Lung (tissue), 11 donors: ENCODE measurements at regions not wholly inside any gene's neighbourhood (a gene's known extent, or its start where the extent isn't known, plus 50 kb on each side); places are given as distances from the start of the nearest gene placed in this dataset.

Source experiments
- ATAC-seq: fragments of 200-7000 bp; cut with Tn5 transposase; one replicate; pipeline ENCODE4 v1.9.1; 2020; ENCODE audit warnings: moderate number of reproducible peaks; ENCODE audit not compliant: insufficient read depth, low FRiP score
- DNase-seq, 3 donors: peaks; one replicate each; pipeline ENCODE4 v3.0.0-alpha.2; 2013 to 2017
- H3K27ac ChIP-seq, 2 donors: one replicate each; pipeline ENCODE4 v1.5.1; 2013; ENCODE audit warnings: mild to moderate bottlenecking in 2 of 2, moderate library complexity in 2 of 2, control low read depth in 1 of 2, inconsistent platforms in 1 of 2, low read depth in 1 of 2, low read length in 1 of 2
- H3K27me3 ChIP-seq, 3 donors: one replicate each; pipeline ENCODE4 v1.5.1; 2013; ENCODE audit warnings: low read length in 2 of 3; ENCODE audit not compliant: control insufficient read depth in 3 of 3, insufficient read depth in 3 of 3
- H3K36me3 ChIP-seq, 4 donors: one replicate each; pipeline ENCODE4 v1.5.1; 2013; ENCODE audit warnings: low read length in 4 of 4, mild to moderate bottlenecking in 1 of 4, moderate library complexity in 1 of 4; ENCODE audit not compliant: control insufficient read depth in 4 of 4, insufficient read depth in 4 of 4
- H3K4me1 ChIP-seq, 5 donors: one replicate each; pipeline ENCODE4 v1.5.1; 2013; ENCODE audit warnings: low read length in 5 of 5, mild to moderate bottlenecking in 2 of 5, moderate library complexity in 1 of 5; ENCODE audit not compliant: control insufficient read depth in 5 of 5, insufficient read depth in 5 of 5
- H3K4me3 ChIP-seq: one replicate; pipeline ENCODE4 v1.5.1; 2013; ENCODE audit warnings: mild to moderate bottlenecking, control low read depth, moderate library complexity
- H3K9ac ChIP-seq, 2 donors: one replicate each; pipeline ENCODE4 v1.5.1; 2013; ENCODE audit warnings: low read length in 2 of 2, control low read depth in 1 of 2; ENCODE audit not compliant: insufficient read depth in 1 of 2
- H3K9me3 ChIP-seq, 4 donors: one replicate each; pipeline ENCODE4 v1.5.1; 2013; ENCODE audit warnings: low read length in 3 of 4, mild to moderate bottlenecking in 1 of 4, moderate library complexity in 1 of 4; ENCODE audit not compliant: control insufficient read depth in 4 of 4, insufficient read depth in 3 of 4
- CTCF ChIP-seq: IDR thresholded peaks from 2 replicates; pipeline ENCODE4 v1.5.1; 2012; ENCODE audit warnings: mild to moderate bottlenecking; ENCODE audit errors: control extremely low read depth, extremely low read depth
- WGBS, 2 donors: extraction: QIAGEN DNeasy Blood & Tissue Kit; methylation state at CpG; one replicate each; pipeline ENCODE4 v1.1.7; 2013; 5-methylcytosine and 5-hydroxymethylcytosine counted together
- donor health status: control.
- donor health status: control.
- donor health status: Bipolar disorder and iron deficiency.
- donor health status: healthy.
- donor health status: DM: yes; HTN: yes; CAD: no.

GRCh38 chr3:5317557-5317956 lies 130.1 kb downstream of the EDEM1 start:
- 40% methylated on average over 5 of the region's 5 CpGs for WGBS, 2 donors
- ATAC-seq, result no peak

GRCh38 chr3:5319454-5319853 lies 131.9 kb downstream of the EDEM1 start:
- no peaks in the 10 kb centered on the region for H3K36me3 ChIP-seq
- H3K27ac ChIP-seq, result no peak overlapping the region
- H3K27me3 ChIP-seq, result no peaks in the 10 kb centered on the region
- no peak overlapping the region for H3K4me3 ChIP-seq
- H3K9me3 ChIP-seq, result peaks cover 0 to 2% (median 0%) of the 10 kb centered on the region in 4 donors
- H3K9ac ChIP-seq, result no peak overlapping the region
- H3K4me1 ChIP-seq, result no peaks in the 10 kb centered on the region
- 90 to 96% methylated on average over 2 of the region's 2 CpGs for WGBS, 2 donors
- no peak for TF ChIP-seq CTCF
- no peak for DNase-seq
- ATAC-seq, result no peak

More at GRCh38 chr3:5317557-5317956, 130.1 kb downstream of the EDEM1 start:
- H3K4me1 ChIP-seq, result no peaks in the 10 kb centered on the region
- TF ChIP-seq CTCF, result no peak
- peaks cover 0 to 2% (median 0%) of the 10 kb centered on the region in 4 donors for H3K9me3 ChIP-seq
- H3K27ac ChIP-seq, result no peak overlapping the region
- no peaks in the 10 kb centered on the region for H3K27me3 ChIP-seq
- DNase-seq, result peak in 2 of 3 donors; percentile 21 to 24
- H3K36me3 ChIP-seq, result no peaks in the 10 kb centered on the region
- no peak overlapping the region for H3K4me3 ChIP-seq
- H3K9ac ChIP-seq, result no peak overlapping the region

GRCh38 chr3:5321666-5322340 lies 134.3 kb downstream of the EDEM1 start:
- DNase-seq, result no peak
- no peak overlapping the region for H3K9ac ChIP-seq
- H3K27ac ChIP-seq, result no peak overlapping the region
- no peaks in the 10 kb centered on the region for H3K36me3 ChIP-seq
- no peak overlapping the region for H3K4me3 ChIP-seq
- no peak for ATAC-seq
- no peak for TF ChIP-seq CTCF
- H3K27me3 ChIP-seq, result no peaks in the 10 kb centered on the region
- peaks cover 0 to 4% (median 0%) of the 10 kb centered on the region in 4 donors for H3K9me3 ChIP-seq
- H3K4me1 ChIP-seq, result no peaks in the 10 kb centered on the region

GRCh38 chr3:5324780-5325179 lies 137.3 kb downstream of the EDEM1 start:
- Histone ChIP-seq H3K4me1 (no peaks in the 10 kb centered on the region), H3K9me3 (peaks cover 0 to 6% (median 0%) of the 10 kb centered on the region in 4 donors), H3K9ac (no peak overlapping the region), H3K4me3 (no peak overlapping the region), H3K27ac (no peak overlapping the region), H3K36me3 (no peaks in the 10 kb centered on the region), H3K27me3 (no peaks in the 10 kb centered on the region)
- WGBS, 2 donors, result 62 to 69% methylated on average over 4 of the region's 4 CpGs
- no peak for ATAC-seq
- DNase-seq, result no peak
- no peak for TF ChIP-seq CTCF
